BE2C (cell line): ENCODE measurements at regions not wholly inside any gene's neighbourhood (a gene's known extent, or its start where the extent isn't known, plus 50 kb on each side); places are given as distances from the start of the nearest gene placed in this dataset.

Experiments
- DNase-seq: peaks from one replicate; pipeline ENCODE4 v3.0.0-alpha.2; 2020
- H3K27me3 ChIP-seq: fragments of 250-450 bp; sonication (Bioruptor Pico); 2 replicates; pipeline ENCODE4 v1.5.1; 2020; ENCODE audit warnings: mild to moderate bottlenecking
- H3K36me3 ChIP-seq: fragments of 250-450 bp; sonication (Bioruptor Pico); 2 replicates; pipeline ENCODE4 v1.5.1; 2020; ENCODE audit warnings: mild to moderate bottlenecking
- H3K4me1 ChIP-seq: fragments of 250-450 bp; sonication (Bioruptor Pico); 2 replicates; pipeline ENCODE4 v1.5.1; 2020
- H3K4me3 ChIP-seq: 2 replicates; pipeline ENCODE4 v1.5.1; 2011; ENCODE audit warnings: low read depth, low read length
- H3K9me3 ChIP-seq: fragments of 250-450 bp; sonication (Bioruptor Pico); 2 replicates; pipeline ENCODE4 v1.5.1; 2020
- TF ChIP-seq, protein P1 (sequence below): IDR thresholded peaks from 2 replicates; pipeline ENCODE4 v1.5.1; 2012; ENCODE audit warnings: mild to moderate bottlenecking, low read depth, low read length

DNA sequence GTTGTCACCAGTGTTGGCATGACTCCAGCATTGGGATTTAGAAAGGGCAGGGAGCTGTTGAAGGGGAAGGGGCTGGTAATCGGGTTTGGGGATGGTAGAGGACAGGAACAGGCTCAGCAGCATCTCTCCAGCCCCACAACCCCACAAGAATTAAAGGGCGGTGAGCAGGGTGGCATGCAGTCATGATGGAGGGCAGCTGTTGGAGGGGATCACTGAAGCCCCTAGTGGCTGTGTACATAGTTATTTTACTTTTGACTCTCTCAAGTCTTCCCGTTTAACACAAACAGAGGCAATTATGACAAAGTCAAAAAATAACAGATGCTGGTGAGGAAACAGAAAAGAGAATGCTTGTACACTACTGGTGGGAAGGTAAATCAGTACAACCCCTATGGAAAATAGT lies 213.8 kb downstream of the URB2 start:
- 0 out of 2 replicates have a peak, but pooled peaks cover 3% of the 10 kb centered on the region for H3K4me1 ChIP-seq
- H3K4me3 ChIP-seq, result no peak overlapping the region
- TF ChIP-seq, protein P1, sequence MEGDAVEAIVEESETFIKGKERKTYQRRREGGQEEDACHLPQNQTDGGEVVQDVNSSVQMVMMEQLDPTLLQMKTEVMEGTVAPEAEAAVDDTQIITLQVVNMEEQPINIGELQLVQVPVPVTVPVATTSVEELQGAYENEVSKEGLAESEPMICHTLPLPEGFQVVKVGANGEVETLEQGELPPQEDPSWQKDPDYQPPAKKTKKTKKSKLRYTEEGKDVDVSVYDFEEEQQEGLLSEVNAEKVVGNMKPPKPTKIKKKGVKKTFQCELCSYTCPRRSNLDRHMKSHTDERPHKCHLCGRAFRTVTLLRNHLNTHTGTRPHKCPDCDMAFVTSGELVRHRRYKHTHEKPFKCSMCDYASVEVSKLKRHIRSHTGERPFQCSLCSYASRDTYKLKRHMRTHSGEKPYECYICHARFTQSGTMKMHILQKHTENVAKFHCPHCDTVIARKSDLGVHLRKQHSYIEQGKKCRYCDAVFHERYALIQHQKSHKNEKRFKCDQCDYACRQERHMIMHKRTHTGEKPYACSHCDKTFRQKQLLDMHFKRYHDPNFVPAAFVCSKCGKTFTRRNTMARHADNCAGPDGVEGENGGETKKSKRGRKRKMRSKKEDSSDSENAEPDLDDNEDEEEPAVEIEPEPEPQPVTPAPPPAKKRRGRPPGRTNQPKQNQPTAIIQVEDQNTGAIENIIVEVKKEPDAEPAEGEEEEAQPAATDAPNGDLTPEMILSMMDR, result no peak; the same call in 1 of the 2 replicates
- no peaks in the 10 kb centered on the region for H3K27me3 ChIP-seq
- no peaks in the 10 kb centered on the region for H3K9me3 ChIP-seq
- no peaks in the 10 kb centered on the region for H3K36me3 ChIP-seq
- no peak for DNase-seq

DNA sequence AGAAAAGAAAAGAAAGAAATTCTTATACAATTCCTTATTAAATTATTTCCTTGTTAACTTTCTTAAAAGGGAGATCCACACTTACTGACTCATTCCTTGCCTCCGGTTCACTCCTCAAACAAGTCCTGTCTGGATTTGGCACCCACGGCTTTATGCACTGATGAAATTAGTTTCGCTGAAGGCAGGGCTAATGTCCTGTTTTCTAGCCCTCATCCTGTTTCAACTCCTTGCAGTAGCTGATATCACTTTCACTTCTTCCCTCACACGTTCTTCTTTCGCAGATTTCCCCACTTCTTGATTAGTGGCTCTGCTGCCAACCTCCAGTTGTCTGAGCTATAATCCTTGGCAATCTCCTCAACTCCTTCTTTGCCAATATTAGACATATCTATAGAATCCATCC lies 215.2 kb downstream of the URB2 start:
- TF ChIP-seq, protein P1, result no peak
- no peaks in the 10 kb centered on the region for H3K27me3 ChIP-seq

DNA sequence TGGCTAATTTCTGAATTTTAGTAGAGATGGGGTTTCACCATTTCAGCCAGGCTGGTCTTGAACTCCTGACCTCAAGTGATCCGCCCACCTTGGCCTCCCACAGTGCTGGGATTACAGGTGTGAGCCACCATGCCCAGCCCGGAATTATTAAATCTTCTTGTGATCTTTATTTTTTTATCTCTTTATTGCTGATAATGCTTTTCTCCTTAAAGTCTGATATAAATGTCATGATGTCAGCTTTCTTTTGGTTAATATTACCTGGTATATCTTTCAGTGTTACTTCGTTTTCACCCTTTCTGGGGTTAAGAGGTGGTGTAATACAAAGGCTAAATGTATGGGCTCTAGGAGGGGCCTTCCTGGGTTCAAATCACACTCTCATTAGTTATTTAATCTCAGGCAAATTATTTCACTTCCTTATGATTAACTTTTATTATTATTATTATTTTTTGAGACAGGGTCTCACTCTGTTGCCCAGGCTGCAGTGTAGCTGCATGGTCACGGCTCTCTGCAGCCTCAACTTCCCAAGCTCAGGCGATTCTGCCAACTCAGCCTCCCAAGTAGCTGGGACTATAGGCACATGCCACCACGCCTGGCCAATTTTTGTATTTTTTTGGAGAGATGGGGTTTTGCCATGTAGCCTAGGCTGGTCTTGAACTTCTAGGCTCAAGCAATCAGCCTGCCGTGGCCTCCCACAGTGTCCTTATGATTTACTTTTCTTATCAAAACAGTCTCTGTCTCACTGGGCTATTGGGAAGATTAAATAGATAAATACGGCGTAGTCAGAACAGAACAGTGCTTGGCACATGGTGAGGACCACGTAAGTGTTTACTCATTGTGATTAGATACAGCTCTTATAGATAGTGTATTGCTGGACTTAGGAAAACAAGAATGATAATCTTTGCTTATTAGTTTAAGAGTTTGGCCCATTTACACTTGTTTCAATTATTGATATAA lies 216.5 kb downstream of the URB2 start:
- Histone ChIP-seq H3K9me3 (no peaks in the 10 kb centered on the region), H3K36me3 (no peaks in the 10 kb centered on the region)
- DNase-seq, result no peak

More for the DNA sequence above, 215.2 kb downstream of the URB2 start:
- no peaks in the 10 kb centered on the region for H3K9me3 ChIP-seq
- no peaks in the 10 kb centered on the region for H3K36me3 ChIP-seq
- H3K4me1 ChIP-seq, result 0 out of 2 replicates have a peak, but pooled peaks cover 3% of the 10 kb centered on the region
- no peak overlapping the region for H3K4me3 ChIP-seq
- DNase-seq, result no peak

DNA sequence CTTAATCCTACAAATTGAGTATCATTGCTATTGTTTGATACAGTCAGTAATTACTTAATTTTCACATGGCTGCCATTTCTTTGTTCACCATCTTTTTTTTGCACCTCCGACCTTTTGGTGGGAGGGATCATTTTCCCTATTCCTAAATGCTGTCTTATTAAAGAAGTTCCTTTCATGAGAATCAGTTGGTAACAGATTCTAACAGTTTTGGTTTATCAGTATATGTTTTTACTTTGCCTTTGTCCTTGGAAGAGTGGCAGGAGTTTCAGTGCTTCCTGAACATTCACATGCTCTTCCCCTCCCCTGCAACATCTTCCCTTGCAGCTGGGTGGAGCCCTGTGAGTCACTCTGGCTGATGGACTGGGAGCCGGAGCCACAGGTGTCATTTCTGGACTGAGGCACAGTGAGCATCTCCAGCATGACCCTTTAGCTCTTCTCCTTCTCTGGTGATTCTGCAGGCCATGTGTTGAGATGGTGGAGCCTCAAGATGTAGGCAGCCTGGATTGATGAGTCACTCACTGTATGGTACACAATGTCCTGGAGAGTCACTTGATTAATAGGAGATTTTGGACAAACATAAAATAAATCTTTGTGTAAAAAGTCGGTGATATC lies 217.7 kb downstream of the URB2 start:
- TF ChIP-seq, protein P1, result peak; percentile 78
- peak; percentile 78 for DNase-seq
- Histone ChIP-seq H3K4me3 (no peak overlapping the region), H3K36me3 (no peaks in the 10 kb centered on the region), H3K9me3 (no peaks in the 10 kb centered on the region), H3K4me1 (0 out of 2 replicates have a peak, but pooled peaks cover 3% of the 10 kb centered on the region), H3K27me3 (no peaks in the 10 kb centered on the region)

More for the DNA sequence above, 216.5 kb downstream of the URB2 start:
- no peak overlapping the region for H3K4me3 ChIP-seq
- TF ChIP-seq, protein P1, result no peak
- 0 out of 2 replicates have a peak, but pooled peaks cover 3% of the 10 kb centered on the region for H3K4me1 ChIP-seq
- H3K27me3 ChIP-seq, result no peaks in the 10 kb centered on the region

DNA sequence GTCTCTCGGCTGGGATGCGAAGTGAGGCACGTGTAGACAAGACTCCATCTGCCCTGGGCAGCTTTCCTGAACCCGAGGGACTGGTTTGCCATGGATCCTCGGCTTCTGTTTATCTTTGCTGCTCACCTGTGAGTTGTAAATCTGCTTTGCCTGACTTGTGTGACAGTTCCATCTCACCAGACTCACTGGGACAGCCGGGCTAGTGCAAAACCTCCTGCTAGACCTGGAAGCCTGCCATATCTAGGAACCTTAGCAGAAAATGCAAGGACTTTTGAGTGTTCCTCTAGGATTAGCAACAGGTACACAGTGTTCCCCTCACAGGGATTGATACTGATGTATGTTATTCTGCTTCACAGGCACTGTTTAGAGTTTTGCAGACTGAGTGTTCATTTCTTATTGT lies 218.6 kb downstream of the URB2 start:
- Histone ChIP-seq H3K4me1 (peaks cover 3% of the 10 kb centered on the region; the same call in 1 of the 2 replicates), H3K27me3 (no peaks in the 10 kb centered on the region), H3K4me3 (no peak overlapping the region), H3K9me3 (no peaks in the 10 kb centered on the region), H3K36me3 (no peaks in the 10 kb centered on the region)
- TF ChIP-seq, protein P1, result no peak
- DNase-seq, result peak; percentile 30
